ENCODE measurements at regions not wholly inside any gene's neighbourhood (a gene's known extent, or its start where the extent isn't known, plus 50 kb on each side); places are given as distances from the start of the nearest gene placed in this dataset.

- DNase-seq (ENCODE audit: low read depth in 1 of 2, low spot score in 1 of 2), result no peak
- H3K27ac ChIP-seq (replicated peaks), result no peak overlapping the region
- TF ChIP-seq SPI1 (IDR thresholded peaks at IDR 0.05; ENCODE audit: borderline replicate concordance, low read depth) (no peak), POLR2AphosphoS5 (IDR thresholded peaks at IDR 0.05; ENCODE audit: low read depth) (no peak), GABPA (IDR thresholded peaks at IDR 0.05; ENCODE audit: low read depth) (no peak), REST (IDR thresholded peaks at IDR 0.05; ENCODE audit: insufficient replicate concordance, low read depth) (no peak), CTCF (IDR thresholded peaks at IDR 0.05; ENCODE audit: insufficient read depth, low read length) (no peak)
- no peaks in the 10 kb centered on the region for H3K27me3 ChIP-seq (ENCODE audit: insufficient read depth, poor library complexity, severe bottlenecking)
- H3K4me3 ChIP-seq (replicated peaks; ENCODE audit: insufficient read depth, low read length), result no peak overlapping the region
Observed at GRCh38 chr2:226667736-226668135, 131.9 kb downstream of the IRS1 start.

- TF ChIP-seq POLR2AphosphoS5 (IDR thresholded peaks at IDR 0.05; ENCODE audit: low read depth) (no peak), SPI1 (IDR thresholded peaks at IDR 0.05; ENCODE audit: borderline replicate concordance, low read depth) (no peak), CTCF (IDR thresholded peaks at IDR 0.05; ENCODE audit: insufficient read depth, low read length) (no peak), REST (IDR thresholded peaks at IDR 0.05; ENCODE audit: insufficient replicate concordance, low read depth) (no peak), GABPA (IDR thresholded peaks at IDR 0.05; ENCODE audit: low read depth) (no peak)
- no peak overlapping the region for H3K27ac ChIP-seq (replicated peaks)
- no peaks in the 10 kb centered on the region for H3K27me3 ChIP-seq (ENCODE audit: insufficient read depth, poor library complexity, severe bottlenecking)
- no peak overlapping the region for H3K4me3 ChIP-seq (replicated peaks; ENCODE audit: insufficient read depth, low read length)
- DNase-seq (ENCODE audit: low read depth in 1 of 2, low spot score in 1 of 2), result no peak
Observed at GRCh38 chr2:226665306-226665831, 134.3 kb downstream of the IRS1 start.

GRCh38 chr2:226664661-226665060 is 135.0 kb downstream of the IRS1 start:
- TF ChIP-seq GABPA (IDR thresholded peaks at IDR 0.05; ENCODE audit: low read depth), result no peak
- H3K27ac ChIP-seq (replicated peaks), result no peak overlapping the region
- DNase-seq (ENCODE audit: low read depth in 1 of 2, low spot score in 1 of 2), result no peak
- H3K4me3 ChIP-seq (replicated peaks; ENCODE audit: insufficient read depth, low read length), result no peak overlapping the region
- no peaks in the 10 kb centered on the region for H3K27me3 ChIP-seq (ENCODE audit: insufficient read depth, poor library complexity, severe bottlenecking)

GRCh38 chr2:226664140-226664539 is 135.5 kb downstream of the IRS1 start:
- TF ChIP-seq GABPA (IDR thresholded peaks at IDR 0.05; ENCODE audit: low read depth) (no peak), POLR2AphosphoS5 (IDR thresholded peaks at IDR 0.05; ENCODE audit: low read depth) (no peak), SPI1 (IDR thresholded peaks at IDR 0.05; ENCODE audit: borderline replicate concordance, low read depth) (no peak), REST (IDR thresholded peaks at IDR 0.05; ENCODE audit: insufficient replicate concordance, low read depth) (no peak)

More at GRCh38 chr2:226664140-226664539, 135.5 kb downstream of the IRS1 start:
- no peaks in the 10 kb centered on the region for H3K27me3 ChIP-seq (ENCODE audit: insufficient read depth, poor library complexity, severe bottlenecking)
- no peak overlapping the region for H3K4me3 ChIP-seq (replicated peaks; ENCODE audit: insufficient read depth, low read length)
- no peak overlapping the region for H3K27ac ChIP-seq (replicated peaks)
- no peak for DNase-seq (ENCODE audit: low read depth in 1 of 2, low spot score in 1 of 2)
